GM21528 (cell line): ENCODE measurements at regions not wholly inside any gene's neighbourhood (a gene's known extent, or its start where the extent isn't known, plus 50 kb on each side); places are given as distances from the start of the nearest gene placed in this dataset.
"Not testable (repeated sequence)": the region's sequence is repeated elsewhere in the genome, so short reads cannot be mapped to it uniquely, and the experiment has no call there.

Experiments
- ATAC-seq: cut with Tn5 transposase; IDR thresholded peaks from one replicate; pipeline ENCODE4 v1.9.1; 2021; ENCODE audit warnings: mild to moderate bottlenecking, moderate library complexity; ENCODE audit not compliant: unreplicated experiment, low FRiP score

- ATAC-seq, result no peak
Observed at GRCh38 chr21:35179990-35180540, 131.0 kb upstream of the RUNX1 start.

GRCh38 chr21:35178827-35179226 lies 129.7 kb upstream of the RUNX1 start:
- no peak for ATAC-seq

GRCh38 chr21:35178098-35178497 lies 129.0 kb upstream of the RUNX1 start:
- no peak for ATAC-seq

- no peak for ATAC-seq
Observed at GRCh38 chr21:35172231-35172630, 123.1 kb upstream of the RUNX1 start.

GRCh38 chr21:35171385-35171784 lies 122.3 kb upstream of the RUNX1 start:
- ATAC-seq, result no peak

- ATAC-seq, result no peak
Observed at GRCh38 chr21:35170818-35171217, 121.7 kb upstream of the RUNX1 start.

- no peak for ATAC-seq
Observed at GRCh38 chr21:35170244-35170643, 121.1 kb upstream of the RUNX1 start.

- no peak for ATAC-seq
Observed at GRCh38 chr21:35169574-35169973, 120.5 kb upstream of the RUNX1 start.

- no peak for ATAC-seq
Observed at GRCh38 chr21:35168735-35169134, 119.6 kb upstream of the RUNX1 start.

GRCh38 chr21:35164971-35165483 lies 115.9 kb upstream of the RUNX1 start:
- no peak for ATAC-seq

GRCh38 chr21:35164380-35164779 lies 115.3 kb upstream of the RUNX1 start:
- ATAC-seq, result no peak

GRCh38 chr21:35163411-35163810 lies 114.3 kb upstream of the RUNX1 start:
- no peak for ATAC-seq

GRCh38 chr21:35162831-35163230 lies 113.7 kb upstream of the RUNX1 start:
- ATAC-seq, result no peak

GRCh38 chr21:35159881-35160280 lies 110.8 kb upstream of the RUNX1 start:
- no peak for ATAC-seq

GRCh38 chr21:35157374-35157773 lies 108.3 kb upstream of the RUNX1 start:
- not testable (repeated sequence) for ATAC-seq

- ATAC-seq, result no peak
Observed at GRCh38 chr21:35156293-35157278, 107.5 kb upstream of the RUNX1 start.

- ATAC-seq, result no peak
Observed at GRCh38 chr21:35154788-35155187, 105.7 kb upstream of the RUNX1 start.

- no peak for ATAC-seq
Observed at GRCh38 chr21:35153671-35154070, 104.6 kb upstream of the RUNX1 start.

GRCh38 chr21:35150562-35151226 lies 101.6 kb upstream of the RUNX1 start:
- ATAC-seq, result no peak

GRCh38 chr21:35149698-35150097 lies 100.6 kb upstream of the RUNX1 start:
- ATAC-seq, result no peak

GRCh38 chr21:35147439-35147838 lies 98.3 kb upstream of the RUNX1 start:
- ATAC-seq, result no peak
